ENCODE measurements at regions not wholly inside any gene's neighbourhood (a gene's known extent, or its start where the extent isn't known, plus 50 kb on each side); places are given as distances from the start of the nearest gene placed in this dataset.

GRCh38 chr7:12862146-12862545 is 174.7 kb downstream of the ARL4A start:
- no peak for TF ChIP-seq ISL1 (CRISPR knock-in tag; IDR thresholded peaks at IDR 0.05)
- no peak for TF ChIP-seq PATZ1 (CRISPR knock-in tag; IDR thresholded peaks at IDR 0.05; ENCODE audit: borderline replicate concordance)

Data from SK-N-SH treated with all-trans-retinoic acid at 6 μM for 48 hours (cell line).